Thyroid gland (tissue), 4 donors: ENCODE measurements at regions not wholly inside any gene's neighbourhood (a gene's known extent, or its start where the extent isn't known, plus 50 kb on each side); places are given as distances from the start of the nearest gene placed in this dataset.

Source experiments
- CTCF ChIP-seq, 6 experiments: fragments of 200-600 bp in 3 of 6; fragments of 450-650 bp in 3 of 6; sonication (generic) in 3 of 6; IDR thresholded peaks; one replicate each; pipeline ENCODE4 v1.5.1; 2016 to 2019; ENCODE audit warnings: antibody characterized with exemption in 6 of 6, mild to moderate bottlenecking in 2 of 6, inconsistent platforms in 1 of 6, moderate library complexity in 1 of 6
- POLR2A ChIP-seq, 2 donors: fragments of 450-650 bp; IDR thresholded peaks; one replicate each; pipeline ENCODE4 v1.6.1; 2017; ENCODE audit warnings: antibody characterized with exemption in 2 of 2, mild to moderate bottlenecking in 2 of 2, moderate library complexity in 1 of 2

- TF ChIP-seq CTCF (IDR thresholded peaks at IDR 0.05) = no peak
- TF ChIP-seq POLR2A (IDR thresholded peaks at IDR 0.05) = no peak
Observed at GRCh38 chr1:234705615-234706014, 95.6 kb upstream of the IRF2BP2 start.
